D721Med (cell line): ENCODE measurements at regions not wholly inside any gene's neighbourhood (a gene's known extent, or its start where the extent isn't known, plus 50 kb on each side); places are given as distances from the start of the nearest gene placed in this dataset.

Experiments used
- DNase-seq: peaks from one replicate; pipeline ENCODE4 v3.0.0; 2011; ENCODE audit warnings: low spot score; ENCODE audit not compliant: insufficient read length
- FAIRE-seq: peaks from 2 replicates; lab custom pipeline; 2011; peaks lifted over from hg19 to GRCh38; lab: Jason Lieb, UNC
- TF ChIP-seq, protein P1 (sequence below): IDR thresholded peaks from 2 replicates; pipeline ENCODE4 v1.5.1; 2012; ENCODE audit warnings: mild to moderate bottlenecking, control low read depth; ENCODE audit not compliant: insufficient read depth; ENCODE audit errors: missing control alignments

DNA sequence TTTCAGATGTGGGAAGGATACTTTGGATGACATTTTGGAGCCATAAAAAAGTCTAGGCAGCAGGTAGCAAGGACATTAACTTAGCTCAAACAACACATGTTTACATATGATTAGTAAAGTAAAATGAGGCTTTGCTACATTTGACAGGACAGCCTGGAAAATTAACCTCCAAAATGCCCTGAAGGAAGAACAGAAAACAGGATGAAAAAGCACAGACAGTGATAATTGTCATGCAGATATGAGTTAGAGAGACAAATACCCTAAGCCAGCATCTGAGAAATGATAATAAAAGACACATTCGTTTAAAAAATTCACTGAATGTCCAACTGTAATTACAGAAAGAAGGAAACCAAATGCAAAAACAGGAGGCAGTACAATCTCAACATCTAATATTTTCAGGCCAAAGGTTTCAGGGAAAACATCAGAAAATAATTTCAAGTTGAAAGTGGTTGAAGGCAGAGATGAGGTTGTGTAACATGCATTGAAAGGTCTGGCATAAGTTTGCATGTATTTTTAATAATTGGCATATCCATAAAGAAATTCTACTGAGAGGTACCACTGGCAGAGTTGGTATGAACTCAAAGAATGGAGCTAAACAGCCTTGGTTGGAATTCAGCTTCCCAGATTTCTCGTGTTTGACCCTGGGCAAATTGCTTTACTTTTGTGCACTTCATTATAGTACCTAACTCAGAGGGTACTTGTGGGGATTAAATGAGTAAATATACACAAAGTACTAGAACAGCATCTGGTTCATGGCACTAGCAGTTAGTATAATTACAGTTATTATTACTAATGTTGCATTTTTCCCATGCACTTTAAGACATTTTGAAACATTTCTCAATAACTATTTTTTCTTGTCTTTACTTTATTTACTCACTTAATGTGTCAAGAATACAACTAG, 54.4 kb upstream of the MAP9 start:
- FAIRE-seq (no peak), DNase-seq (no peak)
- TF ChIP-seq, protein P1, sequence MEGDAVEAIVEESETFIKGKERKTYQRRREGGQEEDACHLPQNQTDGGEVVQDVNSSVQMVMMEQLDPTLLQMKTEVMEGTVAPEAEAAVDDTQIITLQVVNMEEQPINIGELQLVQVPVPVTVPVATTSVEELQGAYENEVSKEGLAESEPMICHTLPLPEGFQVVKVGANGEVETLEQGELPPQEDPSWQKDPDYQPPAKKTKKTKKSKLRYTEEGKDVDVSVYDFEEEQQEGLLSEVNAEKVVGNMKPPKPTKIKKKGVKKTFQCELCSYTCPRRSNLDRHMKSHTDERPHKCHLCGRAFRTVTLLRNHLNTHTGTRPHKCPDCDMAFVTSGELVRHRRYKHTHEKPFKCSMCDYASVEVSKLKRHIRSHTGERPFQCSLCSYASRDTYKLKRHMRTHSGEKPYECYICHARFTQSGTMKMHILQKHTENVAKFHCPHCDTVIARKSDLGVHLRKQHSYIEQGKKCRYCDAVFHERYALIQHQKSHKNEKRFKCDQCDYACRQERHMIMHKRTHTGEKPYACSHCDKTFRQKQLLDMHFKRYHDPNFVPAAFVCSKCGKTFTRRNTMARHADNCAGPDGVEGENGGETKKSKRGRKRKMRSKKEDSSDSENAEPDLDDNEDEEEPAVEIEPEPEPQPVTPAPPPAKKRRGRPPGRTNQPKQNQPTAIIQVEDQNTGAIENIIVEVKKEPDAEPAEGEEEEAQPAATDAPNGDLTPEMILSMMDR = no peak

DNA sequence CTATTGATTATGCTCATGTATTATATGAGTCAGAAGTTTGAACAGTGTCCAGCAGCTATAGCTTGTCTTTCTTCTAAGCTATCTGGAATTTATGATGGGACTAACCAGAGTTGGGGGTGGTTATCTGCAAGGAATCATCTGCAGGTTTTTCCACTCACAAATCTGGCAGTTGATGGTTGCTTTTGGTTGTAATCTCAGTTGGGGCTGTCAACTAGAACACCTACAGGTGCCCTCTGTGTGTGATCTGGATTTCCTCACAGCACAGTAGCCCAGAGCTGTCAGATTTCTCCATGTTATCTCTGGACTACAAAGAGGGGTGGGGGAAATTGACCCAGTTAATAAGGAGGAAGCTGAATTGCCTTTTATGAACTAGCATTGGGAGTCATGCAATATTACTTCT, 51.4 kb upstream of the MAP9 start:
- TF ChIP-seq, protein P1 = no peak
- DNase-seq (no peak), FAIRE-seq (no peak)

DNA sequence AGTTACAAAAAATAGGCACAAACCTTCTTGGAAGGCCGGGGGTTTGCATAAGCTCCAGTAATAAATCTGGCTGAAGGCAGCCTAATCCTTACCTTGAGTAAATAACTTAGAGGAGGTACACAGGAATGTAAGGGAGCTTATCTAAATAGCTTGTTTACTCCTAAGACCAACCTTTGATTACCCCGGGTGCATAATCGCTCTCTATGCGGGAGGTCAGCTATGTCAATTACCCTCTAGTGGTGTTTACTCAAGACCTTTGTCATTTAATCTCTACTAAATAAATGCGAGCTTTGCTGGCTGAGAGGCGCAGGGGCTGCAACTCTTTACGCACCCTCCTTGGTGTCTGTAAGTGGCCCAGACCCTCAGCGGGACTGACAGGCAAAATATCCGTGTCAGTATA, 50.2 kb upstream of the MAP9 start:
- TF ChIP-seq, protein P1 = no peak
- DNase-seq = no peak
- FAIRE-seq = no peak
